ENCODE measurements at regions not wholly inside any gene's neighbourhood (a gene's known extent, or its start where the extent isn't known, plus 50 kb on each side); places are given as distances from the start of the nearest gene placed in this dataset.

- DNase-seq (ENCODE audit: low read depth in 3 of 3), result no peak
Observed at GRCh38 chr1:194347200-194347599, 1160.8 kb upstream of the B3GALT2 start.

GRCh38 chr1:194342484-194343262 lies 1156.3 kb upstream of the B3GALT2 start:
- no peak for DNase-seq (ENCODE audit: low read depth in 3 of 3)

DNA sequence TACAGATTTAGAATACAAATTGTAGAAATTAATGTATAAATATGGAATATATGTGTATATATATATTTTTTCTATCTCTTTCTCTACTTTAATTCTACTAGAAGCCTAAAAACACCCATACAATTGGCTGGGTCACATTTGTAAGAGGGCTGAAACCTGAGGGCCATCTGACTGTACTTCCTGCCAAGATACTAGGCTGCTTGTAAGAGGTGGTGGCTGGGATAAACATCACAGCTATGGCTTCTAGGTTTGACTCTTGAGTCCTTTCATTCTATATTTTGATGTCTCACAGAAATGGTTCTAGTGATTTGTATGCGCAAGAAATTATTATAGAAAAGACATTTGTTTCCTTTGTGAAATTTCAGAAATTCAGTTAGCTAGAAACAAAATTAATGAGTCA lies 1155.2 kb upstream of the B3GALT2 start:
- no peak for DNase-seq (ENCODE audit: low read depth in 3 of 3)

- DNase-seq (ENCODE audit: low read depth in 3 of 3), result no peak
Observed at GRCh38 chr1:194339471-194339870, 1153.1 kb upstream of the B3GALT2 start.

DNA sequence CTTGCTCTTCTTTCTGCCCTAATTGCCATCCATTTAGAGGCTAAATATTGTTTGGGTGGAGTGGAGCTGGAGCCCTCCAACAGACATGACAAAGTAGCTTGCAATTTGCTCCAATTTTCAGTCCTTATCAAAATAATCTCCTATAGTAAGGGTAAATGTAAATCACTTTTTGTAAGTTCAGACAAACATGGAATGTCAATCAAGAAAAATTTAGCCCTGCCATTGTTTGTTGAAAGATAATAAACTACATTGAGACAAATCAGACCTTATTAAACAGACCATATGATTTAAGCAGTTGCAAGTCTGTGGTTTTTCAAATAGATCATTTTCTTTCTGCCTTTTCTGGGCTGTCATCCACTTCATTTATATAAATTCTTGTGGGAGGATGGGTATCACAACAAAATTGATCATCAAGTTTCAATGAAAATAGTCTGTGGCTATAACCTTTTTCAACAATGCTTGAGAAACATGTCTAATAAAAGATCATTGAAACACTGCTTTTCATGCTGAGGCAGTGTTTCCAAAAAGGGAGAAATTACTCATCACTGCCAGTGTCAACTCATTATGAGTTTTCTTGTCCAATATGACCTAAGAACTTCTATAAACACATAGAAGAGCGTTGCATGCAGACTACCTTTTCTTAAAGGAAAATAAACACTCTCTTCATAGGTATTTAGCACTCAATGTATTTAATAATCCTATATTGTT lies 1152.0 kb upstream of the B3GALT2 start:
- peak in 1 of 3 experiments; percentile 11 for DNase-seq (ENCODE audit: low read depth in 3 of 3)

- no peak for DNase-seq (ENCODE audit: low read depth in 3 of 3)
Observed at GRCh38 chr1:194333240-194333639, 1146.8 kb upstream of the B3GALT2 start.

- DNase-seq (ENCODE audit: low read depth in 3 of 3), result no peak
Observed at GRCh38 chr1:194331758-194332157, 1145.3 kb upstream of the B3GALT2 start.

DNA sequence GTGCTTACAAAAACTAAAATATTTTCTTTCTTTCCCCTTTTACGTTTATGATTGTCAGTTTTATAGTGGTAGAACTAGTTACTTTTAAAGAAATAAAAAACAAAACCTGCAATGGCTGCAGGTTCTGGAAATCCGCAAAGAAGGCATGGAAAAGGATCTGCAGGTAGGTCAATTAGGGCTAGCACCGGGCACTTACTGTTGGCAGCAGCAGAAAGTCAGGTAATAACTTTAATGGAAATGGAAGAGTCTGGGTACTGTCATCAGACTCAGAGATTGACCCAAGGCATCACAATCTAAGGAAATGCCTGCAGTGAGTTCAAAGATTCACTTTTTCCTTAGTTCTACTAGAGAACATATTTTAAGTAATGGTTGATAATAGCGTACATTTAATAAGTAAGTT lies 1136.3 kb upstream of the B3GALT2 start:
- no peak for DNase-seq (ENCODE audit: low read depth in 3 of 3)

GRCh38 chr1:194318790-194319280 lies 1132.4 kb upstream of the B3GALT2 start:
- no peak for DNase-seq (ENCODE audit: low read depth in 3 of 3)

- DNase-seq (ENCODE audit: low read depth in 3 of 3), result no peak
Observed at GRCh38 chr1:194309697-194310096, 1123.3 kb upstream of the B3GALT2 start.

DNA sequence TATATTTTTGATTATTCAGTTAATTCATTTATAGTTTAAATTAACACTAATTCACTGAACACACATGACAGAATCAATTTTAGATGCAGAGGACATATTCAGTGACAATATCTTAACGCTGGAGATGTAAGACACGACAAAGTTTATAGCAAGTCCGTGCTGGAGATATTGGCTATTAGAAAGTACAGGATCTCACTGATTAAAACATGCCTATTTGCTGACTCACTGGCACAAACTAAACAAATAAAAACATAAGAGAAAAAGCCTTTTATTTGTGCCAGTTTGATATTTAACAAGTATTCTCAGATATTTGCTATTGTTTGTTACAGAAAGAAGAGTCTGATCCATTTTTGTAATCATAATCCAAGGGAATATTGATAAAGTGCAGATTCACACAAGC lies 1122.9 kb upstream of the B3GALT2 start:
- DNase-seq (ENCODE audit: low read depth in 3 of 3), result no peak

DNA sequence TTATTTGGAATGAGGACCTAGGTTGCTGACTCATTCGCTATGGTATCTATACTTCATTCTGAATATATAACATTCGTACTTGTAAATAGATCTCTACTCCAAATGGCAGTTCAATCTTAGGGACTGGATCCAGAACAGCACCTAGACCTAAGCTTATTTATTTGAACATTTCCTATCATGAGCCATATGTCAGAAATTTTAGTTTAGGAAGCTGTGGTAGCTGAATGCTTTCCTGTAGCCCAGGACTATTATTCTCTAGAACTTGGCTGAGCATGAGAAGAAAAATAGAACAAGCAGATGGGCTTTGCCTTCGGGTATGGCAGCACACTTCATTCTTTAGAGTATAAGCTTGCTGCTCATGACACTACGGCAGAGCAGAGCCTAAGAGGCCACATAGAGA lies 1114.4 kb upstream of the B3GALT2 start:
- DNase-seq (ENCODE audit: low read depth in 3 of 3), result no peak

- no peak for DNase-seq (ENCODE audit: low read depth in 3 of 3)
Observed at GRCh38 chr1:194300340-194300739, 1113.9 kb upstream of the B3GALT2 start.

DNA sequence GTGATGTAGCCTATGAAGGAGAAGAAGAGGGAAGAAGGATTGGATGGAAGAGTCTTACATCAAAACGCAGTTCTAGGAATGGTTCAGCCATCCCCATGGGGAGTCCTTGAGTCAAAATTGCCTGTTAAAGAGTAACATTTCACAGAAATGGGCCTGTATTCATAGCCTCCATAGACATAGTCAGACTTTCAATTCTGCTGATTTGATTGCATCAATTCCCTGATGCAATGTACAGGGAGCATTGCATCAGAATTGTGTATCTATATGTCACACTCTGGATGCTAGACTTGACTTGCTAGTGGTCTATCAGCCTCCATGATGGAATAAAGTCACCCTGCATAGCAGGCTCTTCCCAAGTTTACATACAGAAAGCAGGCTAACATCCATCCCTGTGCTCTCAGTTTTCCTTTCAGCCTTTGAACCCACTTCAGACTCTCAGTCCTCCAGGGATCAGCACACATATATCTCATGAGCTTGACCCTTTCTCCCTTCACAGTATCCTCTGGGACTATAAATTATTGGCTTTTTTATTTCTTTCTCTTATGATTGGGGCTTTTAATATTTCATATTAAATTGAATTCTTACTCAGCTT lies 1111.7 kb upstream of the B3GALT2 start:
- no peak for DNase-seq (ENCODE audit: low read depth in 3 of 3)

GRCh38 chr1:194297094-194297493 lies 1110.7 kb upstream of the B3GALT2 start:
- no peak for DNase-seq (ENCODE audit: low read depth in 3 of 3)

DNA sequence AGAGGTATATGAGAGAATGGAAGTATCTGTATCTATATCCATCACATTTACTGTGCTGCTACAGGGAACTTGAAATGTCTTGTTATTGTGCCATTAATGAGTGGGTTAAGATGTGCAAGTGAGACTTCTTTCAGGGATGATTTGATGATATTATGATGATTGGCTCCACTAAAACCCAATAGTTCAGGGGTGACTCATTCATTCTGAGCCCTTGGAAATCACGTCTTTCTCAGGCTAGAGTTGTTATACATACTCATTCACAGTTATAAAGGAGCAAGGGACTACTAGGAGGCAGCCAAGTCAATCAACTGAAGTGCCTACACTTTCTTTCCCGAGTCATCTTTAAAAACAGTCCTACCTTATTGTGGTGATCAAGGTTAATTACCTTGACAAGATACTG lies 1109.8 kb upstream of the B3GALT2 start:
- no peak for DNase-seq (ENCODE audit: low read depth in 3 of 3)

GRCh38 chr1:194295685-194296084 lies 1109.3 kb upstream of the B3GALT2 start:
- no peak for DNase-seq (ENCODE audit: low read depth in 3 of 3)

DNA sequence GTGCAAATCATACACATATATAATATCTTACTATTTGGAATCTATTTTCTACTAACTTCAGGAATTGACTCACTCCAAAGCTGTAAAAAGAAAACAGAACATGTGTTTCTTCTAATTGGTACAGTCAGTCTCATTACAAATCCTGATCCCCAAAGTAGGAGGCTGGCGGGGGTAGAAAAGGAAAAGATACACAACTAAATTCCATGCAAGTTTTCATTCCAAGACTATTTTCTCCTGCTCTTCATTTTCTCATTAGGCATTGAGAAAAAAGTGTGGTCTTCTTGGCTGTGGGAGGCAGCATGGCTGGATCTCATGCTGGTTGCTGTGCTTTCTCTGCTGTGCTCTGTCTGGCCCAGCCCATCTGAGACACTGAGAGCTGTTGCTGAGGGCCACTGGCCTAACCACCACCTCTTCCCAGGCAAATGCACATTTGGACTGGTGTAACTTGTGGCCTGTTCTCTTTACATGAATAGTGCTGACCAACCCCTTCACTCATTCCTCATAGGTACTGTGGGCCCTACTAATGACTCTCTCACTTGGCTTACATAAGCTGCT lies 1107.5 kb upstream of the B3GALT2 start:
- DNase-seq (ENCODE audit: low read depth in 3 of 3), result no peak

DNA sequence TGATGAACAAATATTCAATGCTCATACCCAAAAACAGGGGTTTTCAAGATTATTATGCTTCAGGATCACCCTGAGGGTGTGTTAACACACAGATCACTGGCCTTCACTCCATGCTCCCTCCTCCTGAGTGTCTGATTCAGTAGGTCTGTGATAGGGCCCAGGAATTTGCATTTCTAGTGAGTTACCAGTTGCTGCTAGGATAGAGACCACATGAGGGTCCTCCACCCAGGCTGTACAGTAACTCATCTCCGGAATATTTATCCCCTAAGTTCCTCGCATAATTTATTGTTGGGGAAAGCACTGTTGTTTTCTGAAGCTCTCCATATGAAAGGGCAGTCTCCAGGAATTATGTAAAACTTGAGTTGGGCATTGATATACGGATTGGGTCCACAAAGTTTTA lies 1106.6 kb upstream of the B3GALT2 start:
- no peak for DNase-seq (ENCODE audit: low read depth in 3 of 3)

DNA sequence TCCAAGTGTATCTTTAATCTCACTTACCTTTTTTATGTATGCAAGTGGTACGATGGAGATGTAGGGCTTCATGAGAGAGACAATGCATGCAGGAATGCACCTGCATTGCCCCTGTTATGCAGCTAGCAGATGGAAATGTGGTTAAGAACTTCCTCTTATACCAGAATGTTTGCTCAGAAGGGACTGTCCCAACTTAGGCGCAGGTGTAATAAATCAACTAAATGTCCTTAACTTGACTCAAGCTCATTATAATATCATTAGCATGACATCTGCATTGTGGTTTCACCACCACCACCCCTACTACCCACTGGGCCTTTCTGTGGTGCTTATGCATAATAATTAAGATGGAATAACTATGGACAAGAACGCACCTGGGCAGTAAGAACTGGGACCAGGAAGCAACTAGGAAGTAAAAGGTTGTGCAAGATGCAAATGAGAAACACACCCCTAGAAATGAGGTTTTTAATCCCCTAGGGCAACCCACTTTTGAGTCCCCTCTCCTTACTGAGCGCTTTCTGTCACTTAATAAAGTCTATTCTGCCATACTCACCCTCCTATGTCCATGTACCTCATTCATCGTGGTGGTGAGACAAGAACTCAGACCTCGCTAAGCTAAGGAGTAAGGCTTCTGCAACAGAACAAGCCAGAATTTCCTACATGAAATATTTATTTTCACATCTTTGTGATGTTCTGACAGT lies 1103.3 kb upstream of the B3GALT2 start:
- DNase-seq (ENCODE audit: low read depth in 3 of 3), result peak; percentile 9 to 42 (median 21)

DNA sequence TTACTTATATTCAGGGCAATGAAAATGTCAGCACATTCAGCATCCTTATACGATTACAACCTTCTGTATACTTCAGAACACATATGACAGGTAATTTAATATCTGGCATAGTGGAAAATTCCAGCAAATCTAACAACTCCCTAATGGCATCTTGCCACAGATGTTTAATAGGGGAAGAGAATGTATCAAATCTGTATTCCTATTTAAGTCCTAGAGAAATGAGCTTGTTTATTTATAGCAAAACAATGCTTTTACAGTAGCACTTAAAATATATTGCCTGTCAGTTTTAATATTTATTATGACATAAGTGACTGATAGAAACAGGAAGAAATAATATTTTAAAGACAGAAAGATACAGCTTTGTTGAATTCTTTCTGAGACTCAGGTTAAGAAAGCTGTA lies 1101.8 kb upstream of the B3GALT2 start:
- no peak for DNase-seq (ENCODE audit: low read depth in 3 of 3)

GRCh38 chr1:194281376-194281775 lies 1095.0 kb upstream of the B3GALT2 start:
- DNase-seq (ENCODE audit: low read depth in 3 of 3), result no peak

Measured in stimulated activated CD4-positive, alpha-beta T cell treated with anti-CD3 and anti-CD28 coated beads, TNF-alpha, amount 100 ng/mL, for 24 hours (primary cell).